ENCODE measurements at regions not wholly inside any gene's neighbourhood (a gene's known extent, or its start where the extent isn't known, plus 50 kb on each side); places are given as distances from the start of the nearest gene placed in this dataset.

DNA sequence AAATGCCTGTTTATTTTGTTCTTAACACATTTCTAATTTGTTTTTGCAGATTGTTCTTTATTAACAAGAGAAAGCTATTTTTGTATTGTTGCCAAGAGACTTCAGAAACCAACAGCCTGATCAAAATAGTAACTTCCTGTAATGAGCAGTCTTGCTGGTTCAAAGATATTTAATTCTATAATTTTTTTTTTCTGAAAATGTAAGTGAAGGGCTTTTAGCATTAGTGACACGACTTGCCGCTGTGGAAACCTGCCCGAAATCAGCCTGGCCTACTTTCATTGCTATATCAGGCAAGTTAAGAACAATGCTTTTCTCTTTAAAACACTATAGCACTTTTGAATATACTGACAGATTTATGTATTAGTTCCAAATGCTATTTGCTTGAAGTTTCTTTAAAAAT, 374.3 kb downstream of the EFNB2 start:
- no peak for DNase-seq

DNA sequence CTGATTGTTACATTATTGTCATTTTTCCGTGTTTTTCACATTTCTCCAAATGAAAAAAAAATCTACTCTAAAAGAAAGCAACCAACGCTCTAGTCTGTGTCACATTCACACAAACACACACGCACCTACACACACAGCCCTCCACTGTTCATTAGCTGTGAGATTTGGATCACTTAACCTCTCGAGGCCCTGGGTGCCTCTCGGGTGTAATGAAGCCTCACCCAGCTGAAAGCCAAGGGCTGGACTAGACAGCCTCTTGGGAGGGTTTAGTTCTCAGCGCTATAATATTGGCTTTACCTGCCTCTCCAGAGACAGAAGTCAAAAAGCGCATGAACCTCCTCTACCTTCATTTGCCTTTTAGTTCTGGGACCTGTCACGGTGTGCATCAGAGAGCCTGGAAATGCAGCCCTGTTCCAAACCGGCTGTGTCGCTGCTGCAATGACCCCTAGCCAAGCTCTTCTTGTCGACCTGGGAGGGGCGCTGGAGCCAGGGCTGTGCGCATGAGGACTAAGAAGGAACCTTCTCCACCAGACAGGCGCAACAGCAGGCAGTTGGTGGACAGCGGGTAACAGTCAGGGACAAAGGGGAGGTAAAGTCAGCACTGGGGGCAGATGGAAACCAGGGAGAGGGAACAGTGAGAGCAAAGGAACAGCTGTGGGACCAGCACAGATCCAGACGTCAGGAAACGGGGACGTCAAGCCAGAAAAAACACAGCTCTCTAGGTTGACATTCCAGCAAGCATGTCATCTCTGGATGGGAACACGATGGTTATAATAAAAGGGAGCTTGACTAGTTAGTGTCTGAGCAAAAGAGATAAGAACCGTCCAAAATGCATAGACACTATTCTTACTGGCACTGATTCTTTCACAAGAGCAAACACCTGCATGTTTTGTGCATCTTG, 375.9 kb downstream of the EFNB2 start:
- no peak for DNase-seq

DNA sequence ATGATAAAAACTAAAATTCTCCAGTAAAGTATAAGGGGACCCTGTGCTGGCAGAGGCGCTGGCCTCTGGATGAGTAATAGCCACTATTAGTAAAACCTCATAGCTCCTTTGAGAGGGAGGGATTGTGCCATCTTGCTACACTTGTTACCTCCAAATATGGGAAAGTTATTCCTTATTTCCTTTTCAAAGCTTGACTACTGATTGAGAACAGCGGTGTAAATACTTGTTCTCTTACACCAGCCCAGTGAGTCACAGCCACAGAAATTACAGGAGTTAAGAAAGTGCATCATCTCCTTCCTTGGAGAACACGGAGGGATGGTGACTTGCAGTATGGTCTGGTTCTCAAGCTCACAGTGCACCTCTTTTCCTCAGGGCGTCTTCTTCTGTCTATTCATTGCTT, 379.0 kb downstream of the EFNB2 start:
- DNase-seq, result no peak

DNA sequence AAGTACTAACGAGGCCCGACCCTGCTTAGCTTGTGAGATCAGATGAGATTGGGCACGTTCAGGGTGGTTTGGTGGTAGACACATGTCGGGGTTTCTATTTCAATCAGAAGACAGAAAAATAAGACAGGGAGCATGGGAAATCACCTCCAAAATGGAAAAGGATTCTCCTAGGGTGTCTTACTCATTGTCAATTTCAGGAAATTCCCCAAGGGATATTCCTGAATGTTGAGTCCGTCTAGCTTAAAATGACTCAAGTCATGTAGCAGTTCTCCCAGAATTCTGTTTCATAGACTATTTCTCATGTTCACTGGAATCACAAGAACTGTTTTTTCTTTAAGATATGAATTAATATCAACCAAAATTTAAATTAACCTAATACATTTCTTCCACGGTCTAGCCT, 380.1 kb downstream of the EFNB2 start:
- no peak for DNase-seq

DNA sequence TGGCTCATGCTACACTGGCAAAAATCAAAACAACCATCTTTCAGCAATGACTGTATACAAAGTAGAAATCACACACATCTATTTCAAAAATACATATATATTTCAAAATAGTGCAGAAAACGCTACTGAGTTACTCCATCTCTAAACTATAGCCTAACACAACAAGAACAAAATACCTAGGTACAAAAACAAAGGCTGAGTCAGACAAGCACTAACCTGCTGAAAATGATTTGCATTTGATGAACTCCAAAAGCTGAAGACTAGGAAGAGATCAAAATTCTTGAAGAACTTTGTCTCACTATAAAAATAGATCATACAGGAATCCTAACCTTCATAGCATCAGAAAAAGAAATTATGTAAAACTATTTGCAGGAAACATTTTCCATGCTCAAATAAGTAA, 381.6 kb downstream of the EFNB2 start:
- DNase-seq, result no peak

DNA sequence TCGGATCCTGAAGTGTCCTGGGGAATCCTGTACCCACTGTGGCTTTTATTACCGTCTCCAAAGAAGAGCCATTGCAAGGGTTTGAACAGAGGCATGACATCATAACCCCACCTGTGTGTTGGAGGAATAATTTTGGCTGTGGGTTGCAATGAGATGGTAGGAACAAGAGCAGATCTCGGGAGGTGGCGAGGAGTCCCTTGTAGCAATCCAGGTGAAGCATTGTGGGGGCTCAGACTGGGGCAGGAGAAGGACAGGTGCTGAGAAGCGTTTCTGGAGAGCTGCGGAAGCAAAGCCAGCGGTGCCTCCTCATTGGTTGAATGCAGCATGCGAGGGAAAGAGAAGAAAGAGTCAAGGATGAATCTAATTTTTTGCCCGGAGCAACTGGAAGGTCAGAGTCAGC, 382.4 kb downstream of the EFNB2 start:
- no peak for DNase-seq

DNA sequence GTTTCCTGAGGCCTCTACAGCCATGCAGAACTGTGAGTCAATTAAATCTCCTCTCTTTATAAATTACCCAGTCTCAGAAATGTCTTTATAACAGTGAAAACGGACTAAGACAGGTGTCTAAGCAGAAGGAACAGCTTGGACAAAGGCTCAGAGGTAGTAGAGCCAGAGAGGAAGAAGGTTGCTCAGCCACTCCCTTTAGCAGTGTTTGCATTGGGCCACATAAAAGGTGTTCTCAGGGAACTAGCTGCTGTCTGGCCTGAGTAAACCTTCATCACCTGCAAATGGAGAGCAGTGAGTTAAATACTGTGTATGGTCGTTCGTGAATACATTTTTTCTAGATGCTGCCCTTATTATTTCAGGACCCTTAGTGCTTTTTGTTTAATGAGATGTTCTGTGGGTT, 383.4 kb downstream of the EFNB2 start:
- DNase-seq, result no peak

DNA sequence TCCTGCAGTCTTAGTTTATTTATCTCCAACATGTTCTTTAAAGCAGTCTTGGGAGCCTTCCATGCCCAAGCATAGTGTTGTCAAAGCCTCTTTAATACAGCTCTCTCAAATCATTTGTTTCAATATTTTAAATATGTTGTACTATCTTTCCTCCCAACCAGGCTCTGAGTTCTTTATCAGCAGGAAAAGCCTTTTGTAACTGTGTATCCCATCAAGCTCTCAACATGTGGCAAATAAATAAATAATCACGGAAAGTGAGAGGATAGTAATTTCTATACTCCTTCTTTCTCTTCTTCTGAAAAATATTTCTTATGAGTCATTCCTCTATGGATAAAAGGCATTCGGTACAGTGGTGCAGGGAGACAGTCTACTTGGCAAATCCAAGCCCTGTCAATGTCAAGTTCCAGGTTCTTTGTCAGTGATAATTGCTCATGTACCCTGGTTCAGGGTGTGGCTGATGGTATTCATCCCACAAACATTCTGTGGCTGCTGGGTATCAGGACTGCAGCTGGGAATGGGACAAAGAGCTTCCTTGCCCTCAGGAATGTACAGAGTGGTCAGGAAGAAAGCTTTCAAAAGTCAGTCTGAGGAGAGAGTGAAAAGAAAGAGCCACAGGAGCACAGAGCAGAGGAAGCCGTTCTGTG, 384.3 kb downstream of the EFNB2 start:
- no peak for DNase-seq

DNA sequence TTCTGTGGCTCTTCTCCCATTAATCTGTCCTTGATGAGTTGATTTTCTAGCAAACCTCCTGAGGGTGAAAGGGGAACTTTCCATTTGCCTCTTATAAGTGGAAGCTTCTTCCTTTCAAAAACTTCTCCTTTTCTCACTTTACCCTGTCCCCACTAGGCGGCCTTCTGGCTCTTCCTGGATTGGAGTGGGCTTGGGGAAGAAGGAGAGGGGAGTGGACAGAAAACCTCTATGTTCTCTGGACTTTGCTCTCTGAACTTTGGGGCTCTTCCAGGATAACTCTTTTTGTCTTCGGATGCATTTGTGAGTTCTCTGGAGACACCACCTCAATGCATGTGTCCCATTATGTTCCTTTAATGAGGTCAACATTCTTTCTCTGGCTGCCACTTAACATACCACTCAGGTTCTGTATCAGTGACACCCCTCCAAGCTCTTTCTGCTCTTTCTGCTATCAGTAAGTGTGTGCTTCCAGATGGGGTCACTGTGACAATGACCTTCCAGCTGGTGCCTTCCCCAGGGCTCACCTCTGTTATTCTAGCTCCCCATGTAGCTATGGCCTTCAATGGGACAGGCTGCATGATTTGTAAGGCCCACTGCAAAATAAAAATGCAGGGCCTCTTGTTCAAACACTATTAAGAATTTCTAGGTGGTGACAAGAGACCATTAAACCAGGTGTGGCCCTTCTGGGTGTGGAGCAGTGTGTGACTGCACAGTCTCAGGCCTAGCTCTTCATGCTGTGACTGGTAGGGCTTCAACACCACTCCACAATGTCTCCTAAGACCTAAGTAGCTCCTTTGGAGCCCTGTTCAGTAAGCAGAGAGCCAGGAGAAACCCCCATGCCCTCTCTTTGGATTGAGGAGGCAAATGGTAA, 389.2 kb downstream of the EFNB2 start:
- no peak for DNase-seq

DNA sequence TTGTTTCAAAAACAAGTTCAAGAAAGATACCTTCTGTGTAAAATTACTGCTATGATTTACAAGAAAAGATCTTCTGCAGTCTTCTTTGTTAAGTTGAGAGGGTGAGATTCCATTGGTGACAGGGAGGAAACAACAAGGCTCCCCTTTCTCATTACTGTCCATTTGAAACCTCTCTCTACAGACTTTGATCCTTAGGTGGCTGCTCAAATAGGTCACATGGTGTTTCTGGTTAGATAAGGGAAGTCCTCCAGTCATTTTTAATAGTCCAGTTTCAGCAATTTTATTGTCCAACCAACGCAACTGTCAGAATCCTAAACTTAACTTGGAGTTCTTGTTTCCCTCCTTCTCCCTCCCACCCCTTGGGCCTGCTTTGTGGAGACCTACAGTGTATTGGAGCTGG, 390.4 kb downstream of the EFNB2 start:
- DNase-seq, result no peak

DNA sequence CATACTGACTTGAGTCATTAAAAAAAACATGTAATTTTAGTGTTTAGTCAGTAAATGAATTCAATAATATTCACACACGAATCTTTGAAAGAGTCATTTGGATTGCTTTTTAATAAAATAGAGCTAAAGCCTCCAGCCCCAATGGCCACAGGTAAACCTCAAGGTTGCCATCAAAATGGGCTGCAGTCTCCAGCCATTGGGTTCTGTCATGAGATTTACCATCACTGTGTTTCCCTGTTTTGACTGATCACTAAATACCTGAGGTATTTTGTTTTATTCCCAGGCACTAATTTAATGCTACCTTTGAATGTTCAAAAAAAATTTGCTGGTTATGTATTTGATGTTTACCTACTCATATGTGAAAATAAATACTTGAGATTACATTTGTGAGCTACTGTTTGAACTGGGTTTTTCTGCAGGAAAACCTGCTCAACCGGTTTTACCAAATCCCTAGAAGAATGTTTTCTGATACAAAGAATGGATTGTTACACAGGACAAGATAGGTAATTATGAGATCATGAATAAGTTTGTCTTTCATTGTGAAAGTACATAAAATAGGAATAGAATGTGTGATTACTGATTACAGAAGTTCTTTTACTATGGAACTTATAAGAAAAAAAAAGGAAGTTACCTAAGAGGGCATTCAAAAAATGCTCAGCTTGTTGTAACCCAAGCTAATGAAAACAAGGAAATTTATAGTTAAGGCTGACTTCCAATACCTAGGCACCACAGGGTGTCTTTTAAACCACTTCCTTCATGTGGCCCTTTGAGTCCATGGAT, 391.3 kb downstream of the EFNB2 start:
- DNase-seq, result no peak

DNA sequence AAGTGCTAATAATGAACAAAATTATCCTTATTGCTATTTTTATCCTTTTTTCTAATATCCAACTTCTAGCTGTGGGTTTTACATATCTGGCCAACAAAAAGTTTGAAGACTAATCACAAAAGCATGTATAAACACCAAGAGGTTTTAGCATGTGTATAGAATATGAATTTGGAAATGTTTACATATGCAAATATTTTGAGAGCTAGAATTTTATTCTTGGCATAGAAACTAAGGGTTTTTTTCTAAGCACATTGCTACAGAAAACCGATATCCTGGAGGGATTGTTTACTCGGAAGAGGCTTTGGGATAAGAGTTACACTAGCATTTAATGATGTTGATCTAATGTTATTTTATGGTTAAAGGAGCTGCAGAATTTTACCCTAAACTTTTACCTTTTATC, 392.1 kb downstream of the EFNB2 start:
- DNase-seq, result no peak

DNA sequence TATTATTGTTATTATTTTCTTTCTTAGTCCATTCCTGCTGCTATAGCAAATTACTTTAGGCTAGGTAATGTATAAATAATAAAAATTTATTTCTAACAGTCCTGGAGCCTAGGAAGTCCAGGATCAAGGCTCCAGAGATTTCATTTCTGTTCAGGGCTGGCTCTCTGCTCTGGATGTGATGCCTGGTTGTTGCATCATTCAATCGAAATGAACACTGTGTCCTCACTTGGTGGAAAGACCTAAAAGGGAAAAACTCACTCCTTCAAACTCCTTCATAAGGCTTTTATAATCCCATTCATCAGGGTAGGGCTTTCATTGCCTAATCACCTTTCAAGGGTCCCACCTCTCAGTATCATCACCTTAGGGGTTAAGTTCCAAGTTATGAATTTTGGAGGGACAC, 395.0 kb downstream of the EFNB2 start:
- no peak for DNase-seq

DNA sequence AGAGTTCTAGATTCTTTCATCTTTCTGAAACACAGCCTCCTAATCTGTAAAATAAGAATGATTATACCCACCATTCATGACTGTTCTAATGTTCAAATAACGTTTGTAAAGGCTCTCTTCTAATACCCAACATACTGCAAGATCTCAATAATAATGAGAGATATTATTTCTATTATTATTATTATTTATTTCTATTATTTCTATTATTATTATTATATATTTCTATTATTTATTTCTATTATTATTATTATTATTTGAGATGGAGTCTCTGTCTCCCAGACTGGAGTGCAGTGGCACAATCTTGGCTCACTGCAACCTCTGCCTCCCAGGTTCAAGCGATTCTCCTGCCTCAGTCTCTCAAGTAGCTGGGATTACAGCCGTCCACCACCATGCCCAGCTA, 395.5 kb downstream of the EFNB2 start:
- DNase-seq, result no peak

DNA sequence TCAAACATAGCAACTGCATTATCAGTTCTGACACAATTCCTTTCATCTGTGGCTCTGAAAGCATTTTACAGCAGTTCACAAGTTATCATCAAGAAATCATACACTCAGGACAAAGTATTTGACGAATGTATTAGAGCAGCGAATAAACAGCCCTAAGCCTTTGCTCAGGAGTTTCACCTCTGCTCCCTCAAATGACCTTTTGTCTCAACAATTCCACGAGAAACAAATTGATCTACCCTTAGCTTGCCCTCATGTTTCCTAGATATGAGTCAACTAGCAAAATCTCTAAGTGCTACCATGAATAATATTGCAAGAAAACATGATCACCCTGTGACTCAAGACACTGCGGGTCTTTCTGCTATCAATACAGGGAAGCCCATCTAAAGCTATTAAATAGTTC, 396.1 kb downstream of the EFNB2 start:
- no peak for DNase-seq

DNA sequence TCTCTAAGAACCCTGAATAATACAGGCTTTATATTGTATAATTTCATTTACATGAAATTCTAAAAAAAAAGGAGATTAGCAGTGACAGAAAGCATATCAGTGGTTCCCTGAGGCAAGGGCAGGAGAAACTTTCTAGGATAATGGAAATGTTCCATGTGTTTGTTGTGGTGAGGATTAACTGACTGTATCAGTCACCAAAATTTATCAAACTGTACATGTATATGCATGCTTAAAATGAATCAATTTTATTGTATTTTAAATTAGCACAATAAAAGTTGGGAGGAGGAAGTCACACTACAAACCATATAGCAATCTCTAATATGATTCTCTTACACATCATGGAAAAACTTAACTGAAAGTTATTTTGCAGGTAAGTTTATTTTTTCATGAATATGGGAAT, 396.8 kb downstream of the EFNB2 start:
- no peak for DNase-seq

DNA sequence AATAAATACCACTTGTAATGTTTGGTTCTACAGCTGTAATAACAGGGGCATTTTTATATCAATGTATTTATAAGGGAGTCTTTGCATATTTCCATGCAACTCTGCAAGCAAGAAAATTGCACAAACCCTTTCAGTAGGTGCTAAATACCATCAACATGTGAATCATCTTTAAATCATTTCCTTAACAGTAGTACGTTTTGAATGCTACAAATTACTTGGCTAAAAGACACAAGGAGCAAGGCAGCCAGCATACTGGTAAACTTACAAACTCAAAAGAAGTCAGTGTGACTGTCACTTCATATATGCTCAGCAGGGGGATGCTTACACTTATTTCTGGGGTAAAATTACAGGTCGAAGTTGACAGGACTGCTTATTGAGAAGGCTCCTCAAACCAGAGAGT, 402.4 kb downstream of the EFNB2 start:
- no peak for DNase-seq

DNA sequence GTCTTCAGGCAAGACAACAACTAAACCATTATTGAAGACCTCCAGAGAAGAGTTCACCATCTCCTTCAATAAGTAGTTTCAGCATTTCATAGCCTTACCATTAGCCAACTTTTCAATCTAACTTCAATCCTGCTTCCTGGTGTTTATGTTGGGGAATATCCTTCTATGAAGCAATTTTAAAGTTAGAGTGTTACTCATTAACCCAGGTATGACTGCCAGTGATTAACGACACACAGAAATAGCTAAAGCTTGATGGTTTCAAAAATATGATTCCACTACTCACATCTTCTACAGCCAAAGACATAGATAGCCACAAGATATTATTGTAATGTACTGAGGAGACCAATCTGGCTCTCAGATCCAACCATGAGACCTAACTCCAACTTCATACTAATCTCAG, 403.2 kb downstream of the EFNB2 start:
- DNase-seq, result no peak

DNA sequence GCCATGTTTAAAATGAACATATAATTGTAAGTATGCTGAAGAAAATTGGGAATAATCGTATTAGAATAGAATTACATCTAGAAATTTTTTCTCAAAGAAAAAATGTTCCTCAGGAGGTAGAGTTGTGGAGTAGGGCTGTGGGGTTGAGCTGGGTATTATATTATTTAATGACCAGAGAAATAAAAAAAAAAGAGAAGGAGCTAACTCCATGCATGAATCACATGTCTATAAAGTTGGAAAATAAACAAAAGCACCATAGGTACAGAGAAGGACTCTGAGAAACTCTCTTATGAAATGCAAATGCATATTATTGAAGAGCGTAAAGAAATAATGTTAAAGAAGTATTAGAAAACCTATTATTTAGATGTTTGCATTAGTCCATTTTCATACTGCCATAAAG, 405.5 kb downstream of the EFNB2 start:
- no peak for DNase-seq

DNA sequence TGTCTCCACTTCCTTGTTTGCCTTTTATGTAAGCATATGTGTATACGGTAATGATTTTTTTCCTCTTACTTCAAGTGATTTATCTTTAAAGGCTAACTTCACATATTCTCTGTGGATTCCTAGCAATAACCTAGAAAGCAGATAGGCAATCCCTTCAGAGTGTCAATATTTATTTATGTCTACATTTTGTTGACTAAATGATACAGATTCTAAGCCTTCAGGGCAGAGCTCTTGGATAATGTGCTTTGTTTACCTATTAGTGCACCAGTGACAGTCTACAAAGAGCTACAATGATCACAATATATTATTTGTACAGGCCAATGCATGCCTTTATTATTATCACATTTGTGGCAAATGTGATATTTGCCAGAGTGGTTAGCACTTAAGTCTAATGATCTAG, 406.2 kb downstream of the EFNB2 start:
- DNase-seq, result no peak

DNA sequence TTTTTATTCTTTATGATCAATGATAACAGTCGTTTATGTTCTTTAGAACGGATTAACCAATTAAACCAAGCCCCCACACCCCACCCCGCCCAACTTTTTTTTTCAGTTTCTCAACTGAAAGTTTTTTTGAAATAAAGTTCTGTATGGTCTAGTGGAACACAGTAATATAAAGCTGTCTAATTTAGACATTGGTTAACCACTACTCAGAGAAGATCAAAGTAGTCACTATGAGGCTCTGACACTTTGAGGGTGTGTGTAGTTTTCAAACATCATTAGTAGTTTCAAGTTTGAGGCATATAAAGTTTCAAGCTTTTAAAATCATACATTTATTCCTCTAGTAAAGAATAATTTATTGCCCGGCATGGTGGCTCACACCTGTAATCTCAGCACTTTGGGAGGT, 413.2 kb downstream of the EFNB2 start:
- no peak for DNase-seq

DNA sequence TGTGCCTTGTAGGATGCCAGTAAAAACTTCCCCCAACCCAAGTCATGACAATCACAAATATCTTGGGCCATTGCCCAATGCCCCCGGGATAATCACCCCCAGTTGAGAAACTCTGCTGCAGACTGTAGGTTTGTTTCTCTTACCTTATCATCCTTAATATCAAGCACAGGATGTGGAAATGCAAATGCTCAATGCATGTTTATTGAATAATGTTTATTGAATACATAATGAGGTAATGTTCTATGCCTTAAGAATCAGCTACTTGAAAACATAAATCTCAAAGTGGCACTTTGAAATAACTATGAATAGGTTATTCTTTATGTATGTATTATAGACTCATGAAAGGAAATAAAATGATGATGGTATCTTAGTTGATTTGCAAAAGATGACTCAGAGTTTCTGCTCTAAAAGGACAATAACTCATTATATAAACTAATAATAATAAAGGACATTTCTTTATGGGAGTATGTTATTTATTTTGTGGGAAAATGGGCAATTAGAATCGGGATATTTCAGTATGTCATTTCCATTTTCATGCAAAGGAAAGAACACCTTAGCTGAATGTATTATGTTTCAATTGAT, 414.2 kb downstream of the EFNB2 start:
- DNase-seq, result no peak

DNA sequence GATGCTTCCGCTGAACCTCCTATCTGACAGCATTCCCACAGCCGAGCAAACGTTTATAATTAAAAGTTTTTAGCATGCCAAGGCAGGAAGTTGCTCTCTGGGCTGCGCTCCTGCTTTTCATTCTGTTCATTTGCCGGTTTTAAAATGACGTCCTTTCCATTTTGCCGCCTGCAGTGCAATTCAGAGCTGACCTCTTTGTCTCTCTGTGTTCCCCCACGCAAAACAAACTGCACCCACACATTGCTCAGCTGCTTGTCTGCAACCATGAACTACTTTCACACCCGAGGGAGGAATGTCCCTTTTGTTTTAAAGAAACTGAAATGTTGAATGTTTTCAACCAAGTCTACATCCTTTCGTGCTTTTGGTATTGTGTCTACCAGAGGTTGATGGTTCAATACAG, 416.5 kb downstream of the EFNB2 start:
- no peak for DNase-seq
